Suppressor macrophage (primary cell): ENCODE measurements at regions not wholly inside any gene's neighbourhood (a gene's known extent, or its start where the extent isn't known, plus 50 kb on each side); places are given as distances from the start of the nearest gene placed in this dataset.
"Not testable (repeated sequence)": the region's sequence is repeated elsewhere in the genome, so short reads cannot be mapped to it uniquely, and the experiment has no call there.

Experiments
- DNase-seq, 4 experiments: peaks; one replicate each; pipeline ENCODE4 v3.0.0-alpha.2; 2020 to 2022

GRCh38 chr6:159522877-159523547 is 170.0 kb downstream of the SOD2 start:
- no peak for DNase-seq

DNA sequence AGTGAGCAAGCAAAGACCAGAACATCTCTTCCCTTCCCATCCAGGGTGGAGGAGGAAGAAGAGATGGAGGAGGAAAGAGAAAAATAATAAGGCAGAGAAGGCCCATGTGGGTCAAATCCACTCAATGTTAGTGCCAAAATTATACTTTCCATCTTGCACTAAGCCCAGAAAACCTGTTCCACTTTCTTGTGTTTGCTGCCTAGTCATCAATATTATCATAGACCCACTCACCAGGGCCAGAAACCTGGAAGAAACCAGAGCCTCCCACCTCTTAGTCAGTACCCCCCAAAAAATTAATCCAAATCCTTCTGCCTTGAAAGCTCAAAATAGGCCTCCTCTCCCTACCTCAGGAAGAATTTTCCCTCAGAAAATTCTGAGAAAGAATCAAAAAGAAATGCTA is 171.1 kb downstream of the SOD2 start:
- DNase-seq: no peak

GRCh38 chr6:159520002-159520401 is 173.0 kb downstream of the SOD2 start:
- no peak for DNase-seq

DNA sequence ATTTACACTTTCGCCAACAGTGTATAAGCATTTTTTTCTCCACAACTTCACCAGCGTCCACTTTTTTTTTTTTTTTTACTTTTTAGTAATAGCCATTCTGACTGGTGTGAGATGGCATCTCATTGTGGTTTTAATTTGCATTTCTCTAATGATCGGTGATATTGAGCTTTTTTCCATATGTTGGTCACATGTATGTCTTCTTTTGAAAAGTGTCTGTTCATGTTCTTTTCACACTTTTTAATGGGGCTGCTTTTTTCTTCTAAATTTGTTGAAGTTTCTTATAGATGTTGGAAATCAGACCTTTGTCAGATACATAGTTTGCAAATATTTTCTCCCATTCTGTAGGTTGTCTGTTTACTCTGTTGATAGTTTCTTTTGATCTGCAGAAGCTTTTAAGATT is 177.2 kb downstream of the SOD2 start:
- DNase-seq: not testable (repeated sequence)

GRCh38 chr6:159513914-159514313 is 179.1 kb downstream of the SOD2 start:
- no peak for DNase-seq

- no peak for DNase-seq
Observed at GRCh38 chr6:159513074-159513720, 179.8 kb downstream of the SOD2 start.

- DNase-seq: no peak
Observed at GRCh38 chr6:159512571-159512970, 180.5 kb downstream of the SOD2 start.

DNA sequence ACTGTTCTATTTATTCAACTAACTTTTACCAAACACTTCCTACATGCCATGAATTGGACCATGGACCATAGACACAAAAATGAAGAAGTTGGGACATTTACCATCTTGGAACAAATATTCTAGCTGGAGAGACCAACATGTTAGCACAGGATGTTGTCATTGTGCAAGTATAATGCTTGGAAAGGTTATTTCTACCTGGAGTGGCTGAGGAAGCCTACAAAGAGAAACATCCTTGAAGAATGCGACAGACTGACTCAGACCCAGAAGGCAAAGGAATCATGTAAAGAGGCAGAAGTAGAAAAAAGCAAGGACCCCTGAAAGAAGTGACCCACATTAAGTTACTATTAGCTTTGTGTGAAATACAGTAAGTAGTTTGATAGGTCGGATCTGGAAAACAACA is 180.9 kb downstream of the SOD2 start:
- DNase-seq: no peak

DNA sequence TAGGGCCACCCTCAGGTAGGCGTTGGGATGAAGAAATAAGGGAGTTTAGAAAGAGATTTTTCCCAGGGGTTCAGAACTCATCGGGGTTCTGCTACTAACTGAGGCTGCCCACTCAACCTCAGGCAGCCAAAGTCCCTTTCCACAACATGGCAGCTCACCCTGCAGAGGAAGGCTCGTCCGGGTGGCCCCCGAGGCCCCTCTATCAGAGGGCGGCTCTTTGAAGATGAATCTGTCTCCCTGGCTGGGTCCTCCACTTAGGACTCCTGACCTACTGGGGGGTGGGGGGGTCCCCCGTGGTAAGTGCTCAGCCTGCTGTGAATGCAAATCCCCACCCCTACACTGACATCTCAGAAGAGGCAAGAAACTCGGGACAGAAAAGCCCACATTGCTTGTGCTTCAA is 182.9 kb downstream of the SOD2 start:
- DNase-seq: no peak

GRCh38 chr6:159508931-159509330 is 184.1 kb downstream of the SOD2 start:
- no peak for DNase-seq

DNA sequence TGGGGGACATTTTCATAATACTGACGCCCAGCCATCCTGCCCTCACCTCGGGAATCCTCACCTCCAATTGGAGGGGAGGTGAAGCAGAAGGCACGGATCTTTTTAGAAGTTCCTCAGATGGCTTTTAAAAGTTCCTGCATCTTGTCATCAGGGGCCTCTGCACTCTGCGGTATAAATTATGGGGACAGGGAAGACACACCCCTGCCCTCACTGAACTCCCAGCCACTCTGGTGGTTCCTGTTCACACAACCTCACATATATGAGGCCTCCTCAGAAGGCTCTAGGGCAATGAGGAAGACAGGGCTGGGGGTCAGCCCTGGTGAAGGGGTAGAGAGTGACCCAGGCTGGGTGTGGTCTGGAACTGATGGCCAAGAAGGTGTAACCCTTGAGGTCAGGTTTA is 187.0 kb downstream of the SOD2 start:
- no peak for DNase-seq

DNA sequence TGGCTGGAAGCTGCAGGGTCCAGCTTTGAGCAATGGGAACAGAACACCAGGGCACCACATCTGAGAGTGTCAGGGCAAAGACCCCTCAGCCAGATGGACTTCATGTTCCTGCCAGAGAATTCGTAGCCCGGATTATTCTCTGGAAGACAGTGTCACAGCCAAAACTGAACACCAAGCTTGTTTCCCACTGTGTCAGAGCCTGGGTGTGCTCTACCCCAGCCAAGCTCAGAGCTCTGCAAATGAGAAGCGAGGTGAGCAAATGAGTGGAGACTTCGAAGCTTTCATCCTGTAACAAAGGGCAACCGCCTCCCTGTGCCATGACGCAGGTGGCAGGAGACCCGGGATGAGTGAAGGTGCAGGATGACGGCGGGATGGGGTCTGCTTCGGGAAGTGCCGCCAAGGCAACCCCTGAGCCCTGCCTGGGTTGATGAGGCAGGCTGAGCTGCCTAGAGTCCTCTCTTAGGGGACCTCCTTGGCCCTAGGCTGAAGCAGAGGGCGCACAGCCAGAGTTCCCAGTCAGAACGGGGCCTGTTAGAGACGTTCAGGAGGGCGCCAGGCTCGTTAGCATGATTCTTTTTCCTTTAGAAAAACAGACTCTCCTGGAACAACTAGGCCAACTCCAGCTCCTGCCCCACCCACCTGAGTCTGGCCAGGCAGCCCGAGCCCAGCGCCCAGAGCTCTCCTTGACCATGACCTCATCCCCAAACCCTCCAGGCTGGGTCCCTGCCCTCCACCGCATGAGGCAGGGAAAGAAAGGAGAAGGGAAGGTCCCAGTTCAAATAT is 187.7 kb downstream of the SOD2 start:
- DNase-seq: no peak

DNA sequence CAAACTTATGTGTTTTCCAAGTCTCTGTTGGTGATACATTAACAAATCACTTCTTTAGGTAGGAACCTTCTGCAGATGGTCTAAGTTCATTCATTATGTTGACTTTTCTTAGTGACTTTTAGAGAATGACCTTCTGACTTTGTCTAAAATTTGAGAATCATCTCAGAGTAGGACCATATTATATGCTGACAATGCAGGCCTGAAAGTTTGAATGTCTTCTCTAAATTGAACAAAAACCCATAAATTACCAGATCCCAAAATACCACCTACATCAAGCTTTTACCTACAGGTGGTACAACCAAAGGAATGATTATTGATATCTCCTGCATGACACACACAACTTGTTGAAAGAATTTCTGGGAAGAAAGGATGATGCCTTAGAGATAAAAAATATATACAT is 191.5 kb downstream of the SOD2 start:
- DNase-seq: no peak

GRCh38 chr6:159499034-159499433 is 194.0 kb downstream of the SOD2 start:
- no peak for DNase-seq

DNA sequence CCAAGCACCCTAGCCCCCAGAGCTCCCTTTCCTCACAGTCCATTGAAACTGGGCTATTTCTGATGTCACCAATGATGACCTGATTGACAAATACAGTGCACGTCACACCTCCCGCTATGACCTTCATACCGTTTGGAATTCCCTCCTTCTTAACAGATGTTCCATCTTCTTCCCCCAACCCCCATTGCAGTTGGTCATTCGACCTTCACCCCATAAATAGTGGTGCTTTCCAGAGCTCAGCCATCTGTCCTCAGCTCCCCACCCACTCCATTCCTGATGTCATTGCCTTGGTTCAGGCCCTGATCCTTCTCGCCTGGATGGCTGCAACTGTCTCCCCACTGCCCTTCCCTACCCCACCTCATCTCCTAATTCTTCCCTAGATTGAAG is 198.5 kb downstream of the SOD2 start:
- no peak for DNase-seq

- no peak for DNase-seq
Observed at GRCh38 chr6:159493898-159494585, 199.0 kb downstream of the SOD2 start.

GRCh38 chr6:159493231-159493897 is 199.7 kb downstream of the SOD2 start:
- DNase-seq: no peak

DNA sequence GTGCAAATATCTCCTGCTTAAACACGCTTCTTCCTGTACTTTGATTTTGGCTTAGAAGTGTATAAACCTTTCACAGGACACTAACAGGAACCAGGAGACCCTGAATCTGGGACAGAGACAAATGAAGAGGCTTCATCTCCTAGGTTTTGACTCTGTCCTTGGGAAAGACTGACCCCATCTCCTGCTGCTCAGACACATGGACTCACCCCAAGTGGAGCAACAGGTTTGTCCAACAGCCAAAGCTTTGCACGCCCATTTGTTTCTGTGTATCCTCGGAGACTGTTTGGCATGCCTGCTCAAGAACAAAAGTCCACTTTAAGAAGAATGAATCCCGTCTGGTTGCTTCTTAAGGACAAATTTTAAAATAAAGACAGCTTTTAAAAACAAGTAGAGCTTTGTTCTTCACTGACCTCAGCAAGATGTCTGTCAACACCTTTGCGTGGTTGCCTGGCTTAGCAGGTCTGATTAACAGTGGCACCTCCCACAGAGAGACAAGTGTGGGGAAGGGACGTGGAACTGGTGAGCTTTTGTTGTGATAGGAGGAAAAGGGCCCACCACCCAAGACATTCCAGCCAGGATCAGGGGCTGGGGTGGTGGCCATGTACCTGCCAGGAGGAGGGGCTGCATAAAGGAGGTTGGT is 202.6 kb downstream of the SOD2 start:
- no peak for DNase-seq

DNA sequence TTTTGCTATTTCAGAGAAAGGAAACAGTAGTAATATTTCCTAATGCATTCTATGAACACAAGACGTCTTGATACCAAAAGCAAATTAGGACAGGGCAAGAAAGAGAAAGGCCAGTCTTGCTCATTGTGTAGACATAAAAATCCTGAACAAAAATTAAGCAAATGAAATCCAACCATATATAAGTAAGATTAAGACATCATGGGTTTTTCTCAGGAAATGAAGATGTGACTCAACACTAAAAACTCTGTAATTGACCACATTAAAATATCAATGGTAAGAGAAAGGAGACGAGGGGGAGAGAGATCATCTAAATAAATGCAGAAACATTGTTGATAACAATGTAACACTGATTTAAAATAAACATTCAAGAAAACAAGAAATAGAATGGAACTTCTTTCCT is 205.4 kb downstream of the SOD2 start:
- DNase-seq: no peak

DNA sequence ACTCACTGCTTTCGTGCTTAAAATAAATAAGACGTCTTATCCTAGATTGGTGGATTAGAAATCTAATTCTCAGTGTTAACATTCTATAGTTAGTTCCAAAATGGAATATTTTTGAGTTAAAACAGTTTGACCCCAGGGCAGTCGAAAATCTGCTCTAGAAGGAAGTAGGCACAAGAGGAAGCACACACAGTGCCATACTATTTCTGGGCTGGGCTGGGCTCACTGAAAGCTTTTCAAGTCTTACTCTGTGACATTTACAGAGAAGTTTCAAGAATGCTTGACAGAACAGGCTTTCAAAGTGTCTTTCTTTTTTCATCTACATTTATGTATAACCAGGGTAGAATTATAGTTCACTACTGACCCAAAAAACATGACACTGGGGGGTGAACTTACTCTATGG is 209.8 kb downstream of the SOD2 start:
- no peak for DNase-seq

DNA sequence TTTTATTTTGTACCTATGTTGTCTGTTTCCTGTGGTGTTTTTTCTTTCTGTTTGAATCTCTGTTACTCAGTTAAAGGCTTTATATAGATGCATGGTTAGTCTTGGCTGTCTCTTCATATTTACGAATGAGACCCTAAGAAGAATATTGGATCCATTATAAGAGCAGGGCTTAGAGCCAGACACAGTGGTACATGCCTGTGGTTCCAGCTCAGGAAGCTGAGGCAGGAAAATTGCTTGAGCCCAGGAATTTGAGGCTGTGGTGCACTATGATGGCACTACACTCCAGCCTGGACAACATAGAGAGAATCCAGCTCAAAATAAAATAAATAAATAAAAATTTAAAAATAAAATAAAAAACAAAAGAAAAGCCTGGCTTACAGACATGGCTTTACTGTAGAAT is 211.1 kb downstream of the SOD2 start:
- no peak for DNase-seq

GRCh38 chr6:159480471-159480870 is 212.6 kb downstream of the SOD2 start:
- no peak for DNase-seq
